ENCODE measurements at regions not wholly inside any gene's neighbourhood (a gene's known extent, or its start where the extent isn't known, plus 50 kb on each side); places are given as distances from the start of the nearest gene placed in this dataset.

DNA sequence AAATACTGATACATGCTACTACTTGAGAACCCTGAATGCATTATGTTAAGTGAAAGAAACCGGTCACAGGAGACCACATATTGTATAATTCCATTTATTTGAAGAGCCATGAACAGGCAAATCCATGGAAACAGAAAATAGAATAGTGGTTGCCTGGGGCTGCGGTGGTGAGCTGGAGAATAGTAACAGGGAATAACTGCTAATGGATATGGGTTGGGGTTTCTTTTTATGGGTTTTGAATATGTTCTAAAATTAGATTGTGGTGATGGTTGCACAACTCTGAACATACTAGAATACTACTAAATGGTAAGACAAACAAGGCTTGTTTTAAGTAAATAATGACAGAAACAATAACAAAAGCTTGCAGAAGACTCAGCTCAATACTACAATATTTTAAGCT lies 293.0 kb downstream of the BTG1 start:
- H3K4me3 ChIP-seq (replicated peaks; ENCODE audit: low read depth, low read length), result no peak overlapping the region
- no peaks in the 10 kb centered on the region for H3K27me3 ChIP-seq (replicated peaks; ENCODE audit: control insufficient read depth, insufficient read depth, low read length)
- TF ChIP-seq, protein P1, sequence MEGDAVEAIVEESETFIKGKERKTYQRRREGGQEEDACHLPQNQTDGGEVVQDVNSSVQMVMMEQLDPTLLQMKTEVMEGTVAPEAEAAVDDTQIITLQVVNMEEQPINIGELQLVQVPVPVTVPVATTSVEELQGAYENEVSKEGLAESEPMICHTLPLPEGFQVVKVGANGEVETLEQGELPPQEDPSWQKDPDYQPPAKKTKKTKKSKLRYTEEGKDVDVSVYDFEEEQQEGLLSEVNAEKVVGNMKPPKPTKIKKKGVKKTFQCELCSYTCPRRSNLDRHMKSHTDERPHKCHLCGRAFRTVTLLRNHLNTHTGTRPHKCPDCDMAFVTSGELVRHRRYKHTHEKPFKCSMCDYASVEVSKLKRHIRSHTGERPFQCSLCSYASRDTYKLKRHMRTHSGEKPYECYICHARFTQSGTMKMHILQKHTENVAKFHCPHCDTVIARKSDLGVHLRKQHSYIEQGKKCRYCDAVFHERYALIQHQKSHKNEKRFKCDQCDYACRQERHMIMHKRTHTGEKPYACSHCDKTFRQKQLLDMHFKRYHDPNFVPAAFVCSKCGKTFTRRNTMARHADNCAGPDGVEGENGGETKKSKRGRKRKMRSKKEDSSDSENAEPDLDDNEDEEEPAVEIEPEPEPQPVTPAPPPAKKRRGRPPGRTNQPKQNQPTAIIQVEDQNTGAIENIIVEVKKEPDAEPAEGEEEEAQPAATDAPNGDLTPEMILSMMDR (IDR thresholded peaks at IDR 0.05; ENCODE audit: insufficient read depth, low read length, poor library complexity, severe bottlenecking), result no peak
- DNase-seq (ENCODE audit: extremely low read depth, insufficient read length), result no peak
- H3K36me3 ChIP-seq (ENCODE audit: control insufficient read depth, insufficient read depth, low read length), result no peaks in the 10 kb centered on the region

DNA sequence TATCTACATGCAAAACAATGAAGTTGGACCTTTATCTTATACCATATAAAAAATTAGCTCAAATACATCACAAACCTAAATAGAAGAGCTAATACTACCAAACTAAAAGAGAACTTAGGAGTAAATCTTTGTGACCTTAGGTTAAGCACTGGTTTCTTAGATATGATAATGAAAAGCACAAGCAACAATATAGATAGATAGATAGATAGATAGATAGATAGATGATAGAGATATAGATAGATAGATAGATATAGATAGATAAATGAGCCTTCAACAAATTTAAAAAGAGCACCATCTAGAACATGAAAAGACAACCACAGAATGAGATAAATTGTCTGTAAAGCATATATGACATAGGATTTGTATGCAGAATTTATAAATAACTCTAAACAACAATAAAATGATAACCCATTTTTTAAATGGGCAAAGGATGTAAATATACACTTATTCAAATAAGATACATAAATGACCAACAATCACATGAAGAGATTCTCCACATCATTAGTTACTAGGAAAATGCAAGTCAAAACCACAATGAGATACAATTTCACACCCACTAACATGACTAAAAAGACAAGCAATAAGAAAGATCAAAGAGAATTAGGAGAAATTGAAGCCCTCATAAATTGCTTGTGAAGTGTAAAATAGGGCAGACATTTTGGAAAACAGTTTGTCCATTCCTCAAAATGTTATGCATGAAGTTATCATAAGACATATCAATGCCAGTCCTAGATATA lies 293.7 kb downstream of the BTG1 start:
- H3K4me3 ChIP-seq (replicated peaks; ENCODE audit: low read depth, low read length), result no peak overlapping the region
- DNase-seq (ENCODE audit: extremely low read depth, insufficient read length), result no peak
- TF ChIP-seq, protein P1 (IDR thresholded peaks at IDR 0.05; ENCODE audit: insufficient read depth, low read length, poor library complexity, severe bottlenecking), result no peak
- H3K27me3 ChIP-seq (replicated peaks; ENCODE audit: control insufficient read depth, insufficient read depth, low read length), result no peaks in the 10 kb centered on the region
- H3K36me3 ChIP-seq (ENCODE audit: control insufficient read depth, insufficient read depth, low read length), result no peaks in the 10 kb centered on the region

DNA sequence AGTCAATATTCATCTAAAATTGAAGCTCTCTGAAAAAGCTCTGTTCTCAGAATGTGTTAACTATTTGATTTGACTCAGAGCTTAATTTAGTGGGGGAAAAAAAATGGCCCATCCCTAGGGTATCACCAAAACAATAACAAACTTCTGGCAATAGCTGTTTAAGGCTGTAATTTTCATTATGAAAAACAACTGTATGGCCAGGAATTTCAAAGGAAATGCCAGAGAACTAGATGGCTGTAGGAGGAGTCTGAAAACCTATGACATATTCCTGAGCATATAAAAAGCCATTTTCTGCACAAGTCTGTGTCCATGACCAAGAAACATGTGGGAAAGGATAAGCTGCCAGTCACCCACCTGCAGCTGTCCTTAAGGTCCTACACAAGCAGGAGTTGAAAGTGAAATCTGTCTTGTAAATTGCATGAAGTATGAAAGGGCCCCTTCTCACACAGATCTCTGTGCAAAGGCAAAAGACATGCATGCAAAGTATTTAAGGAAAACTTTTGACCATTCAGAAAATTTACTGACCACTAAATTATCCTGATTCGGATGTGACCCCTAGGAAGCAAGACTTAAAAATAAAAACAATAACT lies 299.1 kb downstream of the BTG1 start:
- no peaks in the 10 kb centered on the region for H3K36me3 ChIP-seq (ENCODE audit: control insufficient read depth, insufficient read depth, low read length)
- no peaks in the 10 kb centered on the region for H3K27me3 ChIP-seq (replicated peaks; ENCODE audit: control insufficient read depth, insufficient read depth, low read length)
- TF ChIP-seq, protein P1 (IDR thresholded peaks at IDR 0.05; ENCODE audit: insufficient read depth, low read length, poor library complexity, severe bottlenecking), result no peak
- H3K4me3 ChIP-seq (replicated peaks; ENCODE audit: low read depth, low read length), result no peak overlapping the region
- no peak for DNase-seq (ENCODE audit: extremely low read depth, insufficient read length)

DNA sequence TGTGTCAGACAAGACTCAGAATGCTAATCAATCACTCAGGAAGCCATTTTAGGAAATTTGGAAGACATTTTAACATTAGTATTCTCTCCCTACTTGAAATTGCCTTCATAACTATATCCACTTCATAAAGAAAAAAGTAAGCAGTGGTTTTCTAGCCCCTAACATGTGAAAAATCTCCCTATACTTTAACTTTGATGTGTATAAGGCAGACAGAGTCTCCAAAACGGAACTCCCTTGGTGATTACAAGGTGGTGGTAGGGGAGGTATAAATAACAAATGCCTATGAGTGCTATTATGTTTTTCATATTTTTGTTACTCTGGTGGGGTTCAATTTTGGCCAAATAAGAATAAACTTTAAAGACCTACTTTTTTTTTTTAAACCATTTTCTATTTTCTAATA lies 300.3 kb downstream of the BTG1 start:
- Histone ChIP-seq H3K36me3 (ENCODE audit: control insufficient read depth, insufficient read depth, low read length) (no peaks in the 10 kb centered on the region), H3K27me3 (replicated peaks; ENCODE audit: control insufficient read depth, insufficient read depth, low read length) (no peaks in the 10 kb centered on the region), H3K4me3 (replicated peaks; ENCODE audit: low read depth, low read length) (no peak overlapping the region)
- TF ChIP-seq, protein P1 (IDR thresholded peaks at IDR 0.05; ENCODE audit: insufficient read depth, low read length, poor library complexity, severe bottlenecking), result no peak
- no peak for DNase-seq (ENCODE audit: extremely low read depth, insufficient read length)

DNA sequence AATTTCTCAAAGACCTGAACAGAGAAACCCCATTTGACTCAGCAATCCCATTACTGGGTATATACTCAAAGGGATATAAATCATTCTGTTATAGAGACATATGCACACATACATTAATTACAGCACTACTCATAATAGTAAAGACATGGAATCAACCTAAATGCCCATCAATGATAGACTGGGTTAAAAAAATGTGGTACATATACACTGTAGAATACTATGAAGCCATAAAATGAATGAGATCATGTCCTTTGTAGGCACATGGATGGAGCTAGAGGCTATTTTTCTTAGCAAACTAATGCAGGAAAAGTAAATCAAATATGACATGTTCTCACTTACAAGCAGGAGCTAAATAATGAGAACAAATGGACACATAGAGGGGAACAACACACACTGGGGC lies 303.8 kb downstream of the BTG1 start:
- Histone ChIP-seq H3K36me3 (ENCODE audit: control insufficient read depth, insufficient read depth, low read length) (no peaks in the 10 kb centered on the region), H3K4me3 (replicated peaks; ENCODE audit: low read depth, low read length) (no peak overlapping the region), H3K27me3 (replicated peaks; ENCODE audit: control insufficient read depth, insufficient read depth, low read length) (no peaks in the 10 kb centered on the region)
- no peak for DNase-seq (ENCODE audit: extremely low read depth, insufficient read length)
- TF ChIP-seq, protein P1 (IDR thresholded peaks at IDR 0.05; ENCODE audit: insufficient read depth, low read length, poor library complexity, severe bottlenecking), result no peak

Measured in GM06990 (cell line).